Endothelial cell of umbilical vein (primary cell): ENCODE measurements at regions not wholly inside any gene's neighbourhood (a gene's known extent, or its start where the extent isn't known, plus 50 kb on each side); places are given as distances from the start of the nearest gene placed in this dataset.

Experiments used
- BruUV-seq: library from RNA; stranded (reverse); fragments of 400-500 nt; replicated peaks from 2 replicates; lab custom pipeline; 2021; lab: Mats Ljungman, UMichigan
- CTCF ChIA-PET: fragments of 300-600, 350-600 bp; sonication (Branson Sonifier 250); formaldehyde crosslinking; loops from one replicate; lab custom pipeline; 2021; ENCODE audit warnings: antibody characterized with exemption, inconsistent platforms; lab: Charles Lee
- POLR2A ChIA-PET: fragments of 300-600, 350-600 bp; sonication (Branson Sonifier 250); formaldehyde crosslinking; loops from one replicate; lab custom pipeline; 2021; ENCODE audit warnings: antibody characterized with exemption, inconsistent platforms; lab: Charles Lee
- DNase-seq: peaks from one replicate; pipeline ENCODE4 v3.0.0-alpha.2; 2011; ENCODE audit warnings: low read depth, low spot score
- FAIRE-seq: peaks from 2 replicates; lab custom pipeline; 2011; peaks lifted over from hg19 to GRCh38; lab: Jason Lieb, UNC
- H2AFZ ChIP-seq: 2 replicates; pipeline ENCODE4 v1.6.0; 2012; ENCODE audit warnings: low read depth, low read length, control low read depth, inconsistent platforms
- H3K27ac ChIP-seq: 2 replicates; pipeline ENCODE4 v1.5.1; 2011; ENCODE audit warnings: low read depth, mild to moderate bottlenecking, control low read depth, low read length, moderate library complexity; ENCODE audit not compliant: insufficient read depth
- H3K27me3 ChIP-seq, 2 experiments: 2 replicates each; pipeline versions ENCODE4 v1.6.0 to v1.6.1; 2011; ENCODE audit warnings: low read length in 2 of 2, mixed read lengths in 1 of 2; ENCODE audit not compliant: control insufficient read depth in 2 of 2, insufficient read depth in 2 of 2
- H3K36me3 ChIP-seq, 2 experiments: 2 replicates in 1 of 2; 3 replicates in 1 of 2; pipeline ENCODE4 v1.5.1; 2011; ENCODE audit warnings: low read length in 2 of 2, mild to moderate bottlenecking in 1 of 2, moderate library complexity in 1 of 2; ENCODE audit not compliant: control insufficient read depth in 2 of 2, insufficient read depth in 2 of 2; ENCODE audit errors: extremely low read depth in 1 of 2
- H3K4me1 ChIP-seq: 3 replicates; pipeline ENCODE4 v1.5.1; 2011; ENCODE audit warnings: mild to moderate bottlenecking, low read length; ENCODE audit not compliant: control insufficient read depth, insufficient read depth; ENCODE audit errors: extremely low read depth
- H3K4me2 ChIP-seq: 2 replicates; pipeline ENCODE4 v1.6.1; 2011; ENCODE audit warnings: low read length, control low read depth, mixed read lengths; ENCODE audit not compliant: insufficient read depth
- H3K4me3 ChIP-seq, 3 experiments: fragments of 200-600 bp in 1 of 3; sonication (generic), shearing (Covaris generic) in 1 of 3; replicated peaks in 1 of 3; 2 replicates each; pipeline ENCODE4 v1.5.1; 2011 to 2016; ENCODE audit warnings: control low read depth in 3 of 3, low read length in 3 of 3, mild to moderate bottlenecking in 2 of 3, inconsistent platforms in 1 of 3, low read depth in 1 of 3, moderate library complexity in 1 of 3; ENCODE audit not compliant: insufficient read depth in 1 of 3
- H3K79me2 ChIP-seq: 2 replicates; pipeline ENCODE4 v1.6.0; 2012; ENCODE audit warnings: low read length, inconsistent platforms; ENCODE audit not compliant: control insufficient read depth, insufficient read depth
- H3K9ac ChIP-seq: replicated peaks from 2 replicates; pipeline ENCODE3; 2011; ENCODE audit warnings: low read length, control low read depth; ENCODE audit not compliant: insufficient read depth; ENCODE audit errors: extremely low read depth
- H3K9me1 ChIP-seq: replicated peaks from 3 replicates; pipeline ENCODE4 v1.6.0; 2011; ENCODE audit warnings: mild to moderate bottlenecking, low read length; ENCODE audit not compliant: control insufficient read depth, insufficient read depth; ENCODE audit errors: extremely low read depth
- H3K9me3 ChIP-seq: replicated peaks from 2 replicates; pipeline ENCODE4 v1.5.1; 2012; ENCODE audit warnings: low read length, inconsistent platforms; ENCODE audit not compliant: control insufficient read depth, insufficient read depth
- H4K20me1 ChIP-seq: replicated peaks from 2 replicates; pipeline ENCODE3; 2011; ENCODE audit warnings: mild to moderate bottlenecking, low read length; ENCODE audit not compliant: control insufficient read depth, insufficient read depth; ENCODE audit errors: extremely low read depth
- CTCF ChIP-seq, 2 donors: IDR thresholded peaks; 1 replicate in 1 of 2; 2 replicates in 1 of 2; pipeline ENCODE4 v1.5.1; 2011; ENCODE audit warnings: low read length in 2 of 2, mild to moderate bottlenecking in 2 of 2, moderate library complexity in 2 of 2, control low read depth in 1 of 2, inconsistent platforms in 1 of 2, low read depth in 1 of 2; ENCODE audit not compliant: insufficient read depth in 1 of 2; ENCODE audit errors: extremely low read depth in 1 of 2
- EZH2 ChIP-seq: IDR thresholded peaks from 2 replicates; pipeline ENCODE4 v1.6.1; 2012; ENCODE audit warnings: borderline replicate concordance, low read depth, mild to moderate bottlenecking, moderate library complexity, low read length, inconsistent platforms; ENCODE audit not compliant: severe bottlenecking
- FOS ChIP-seq: IDR thresholded peaks from 2 replicates; pipeline ENCODE4 v1.6.1; 2011; ENCODE audit warnings: mild to moderate bottlenecking, low read length, moderate library complexity, borderline replicate concordance; ENCODE audit not compliant: insufficient read depth
- GATA2 ChIP-seq: IDR thresholded peaks from 2 replicates; pipeline ENCODE4 v1.7.0; 2011; ENCODE audit warnings: low read depth, mild to moderate bottlenecking, moderate library complexity, mixed read lengths, low read length; ENCODE audit not compliant: insufficient read length, insufficient read depth
- JUN ChIP-seq: IDR thresholded peaks from 2 replicates; pipeline ENCODE4 v1.6.1; 2011; ENCODE audit warnings: borderline replicate concordance, low read depth; ENCODE audit not compliant: insufficient read length, insufficient read depth
- MAX ChIP-seq: IDR thresholded peaks from 2 replicates; pipeline ENCODE4 v1.6.1; 2011; ENCODE audit not compliant: insufficient read depth, insufficient read length
- MYC ChIP-seq: IDR thresholded peaks from one replicate; pipeline ENCODE4 v1.6.1; 2011; ENCODE audit warnings: mild to moderate bottlenecking, low read depth, low read length
- POLR2A ChIP-seq: IDR thresholded peaks from 2 replicates; pipeline ENCODE4 v1.6.1; 2012; ENCODE audit warnings: low read depth, mild to moderate bottlenecking, control low read depth, low read length
- POLR2AphosphoS5 ChIP-seq: IDR thresholded peaks from 2 replicates; pipeline ENCODE4 v1.6.1; 2012; ENCODE audit warnings: low read depth, mild to moderate bottlenecking, control low read depth, low read length, moderate library complexity; ENCODE audit not compliant: insufficient read depth
- dilution Hi-C: fragments of 300-500 bp; cut with MboI; formaldehyde crosslinking; loops from one replicate; pipeline ENCODE4 v1.15.0; 2019; ENCODE audit warnings: low sequenced_read_pairs; ENCODE audit not compliant: extremely low pct_ligation_motif_present
- intact Hi-C: fragments of 100-400 bp; cut with micrococcal nuclease; formaldehyde crosslinking; loops from one replicate; pipeline ENCODE4 v1.10.0; 2022

GRCh38 chr11:27205779-27206570, 157.0 kb downstream of the CCDC34 start:
- Histone ChIP-seq H3K4me1 (peaks cover 6% of the 10 kb centered on the region), H2AFZ (no peak overlapping the region), H3K27ac (no peak overlapping the region), H3K4me3 (no peak overlapping the region), H3K27me3 (peaks cover 57 to 63% of the 10 kb centered on the region in 2 experiments), H3K9me3 (no peaks in the 10 kb centered on the region), H4K20me1 (no peaks in the 10 kb centered on the region), H3K9ac (no peak overlapping the region), H3K36me3 (no peaks in the 10 kb centered on the region), H3K79me2 (no peaks in the 10 kb centered on the region), H3K9me1 (no peaks in the 10 kb centered on the region), H3K4me2 (no peak overlapping the region)
- FAIRE-seq, result no peak
- no peak for TF ChIP-seq FOS
- TF ChIP-seq POLR2A, result no peak
- TF ChIP-seq JUN, result no peak
- TF ChIP-seq MAX, result no peak
- TF ChIP-seq EZH2, result no peak
- no peak for TF ChIP-seq CTCF (IDR thresholded peaks at IDR 0.05; ENCODE audit: extremely low read depth in 1 of 2, insufficient read depth in 1 of 2, low read depth in 1 of 2, low read length in 2 of 2)
- no peak for TF ChIP-seq POLR2AphosphoS5
- TF ChIP-seq MYC, result no peak
- TF ChIP-seq GATA2, result no peak
- POLR2A ChIA-PET, result interaction anchor here (0.7 kb wide), 1 partner anchor 45 kb away, joined by 8 read pairs; no protein-coding TSS in a partner anchor
- intact Hi-C loops, result no loop called here
- no peak for DNase-seq
- BruUV-seq, result no TSS peak
- CTCF ChIA-PET, result interaction anchor here (0.6 to 13.5 kb wide), 6 partner anchors 8 to 1213 kb away, joined by 3 to 183 read pairs (median 3); no protein-coding TSS in a partner anchor
- dilution Hi-C loops, result no loop called here
